ENCODE measurements at regions not wholly inside any gene's neighbourhood (a gene's known extent, or its start where the extent isn't known, plus 50 kb on each side); places are given as distances from the start of the nearest gene placed in this dataset.

DNA sequence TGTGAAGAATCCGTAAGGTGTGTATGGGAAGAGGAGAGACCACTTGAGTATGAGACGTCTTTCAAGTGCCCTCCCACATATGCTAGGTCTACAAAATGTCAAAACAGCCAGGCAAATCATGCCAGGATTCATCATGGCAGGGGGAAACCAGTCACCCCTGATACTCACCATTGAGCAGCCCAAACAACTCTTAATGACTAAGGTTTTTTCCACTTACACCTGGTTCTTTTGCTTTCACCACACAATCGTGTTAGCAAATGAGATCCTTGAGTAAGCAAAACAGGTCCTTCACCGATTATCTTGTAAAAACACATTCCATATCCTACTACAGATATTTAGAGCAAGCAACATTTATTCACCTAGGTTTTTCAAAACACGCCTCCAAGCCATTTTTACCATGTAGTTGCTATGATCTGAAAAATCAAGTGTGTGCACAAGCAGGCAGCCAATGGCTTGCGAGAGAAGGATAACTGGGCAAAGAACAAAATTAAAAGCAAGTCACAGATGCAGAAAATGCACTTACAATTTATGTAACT is 177.5 kb upstream of the LPP start:
- TF ChIP-seq POLR2A (IDR thresholded peaks at IDR 0.05), result no peak
- TF ChIP-seq, protein P1, sequence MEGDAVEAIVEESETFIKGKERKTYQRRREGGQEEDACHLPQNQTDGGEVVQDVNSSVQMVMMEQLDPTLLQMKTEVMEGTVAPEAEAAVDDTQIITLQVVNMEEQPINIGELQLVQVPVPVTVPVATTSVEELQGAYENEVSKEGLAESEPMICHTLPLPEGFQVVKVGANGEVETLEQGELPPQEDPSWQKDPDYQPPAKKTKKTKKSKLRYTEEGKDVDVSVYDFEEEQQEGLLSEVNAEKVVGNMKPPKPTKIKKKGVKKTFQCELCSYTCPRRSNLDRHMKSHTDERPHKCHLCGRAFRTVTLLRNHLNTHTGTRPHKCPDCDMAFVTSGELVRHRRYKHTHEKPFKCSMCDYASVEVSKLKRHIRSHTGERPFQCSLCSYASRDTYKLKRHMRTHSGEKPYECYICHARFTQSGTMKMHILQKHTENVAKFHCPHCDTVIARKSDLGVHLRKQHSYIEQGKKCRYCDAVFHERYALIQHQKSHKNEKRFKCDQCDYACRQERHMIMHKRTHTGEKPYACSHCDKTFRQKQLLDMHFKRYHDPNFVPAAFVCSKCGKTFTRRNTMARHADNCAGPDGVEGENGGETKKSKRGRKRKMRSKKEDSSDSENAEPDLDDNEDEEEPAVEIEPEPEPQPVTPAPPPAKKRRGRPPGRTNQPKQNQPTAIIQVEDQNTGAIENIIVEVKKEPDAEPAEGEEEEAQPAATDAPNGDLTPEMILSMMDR (IDR thresholded peaks at IDR 0.05), result no peak
